Amniotic epithelial cell (primary cell): ENCODE measurements at regions not wholly inside any gene's neighbourhood (a gene's known extent, or its start where the extent isn't known, plus 50 kb on each side); places are given as distances from the start of the nearest gene placed in this dataset.
A peak's percentile ranks its signal among the peaks of the same experiment; 100 is the strongest.

ENCODE experiments used
- DNase-seq: peaks from one replicate; pipeline ENCODE4 v3.0.0-alpha.2; 2010; ENCODE audit warnings: low read depth

DNA sequence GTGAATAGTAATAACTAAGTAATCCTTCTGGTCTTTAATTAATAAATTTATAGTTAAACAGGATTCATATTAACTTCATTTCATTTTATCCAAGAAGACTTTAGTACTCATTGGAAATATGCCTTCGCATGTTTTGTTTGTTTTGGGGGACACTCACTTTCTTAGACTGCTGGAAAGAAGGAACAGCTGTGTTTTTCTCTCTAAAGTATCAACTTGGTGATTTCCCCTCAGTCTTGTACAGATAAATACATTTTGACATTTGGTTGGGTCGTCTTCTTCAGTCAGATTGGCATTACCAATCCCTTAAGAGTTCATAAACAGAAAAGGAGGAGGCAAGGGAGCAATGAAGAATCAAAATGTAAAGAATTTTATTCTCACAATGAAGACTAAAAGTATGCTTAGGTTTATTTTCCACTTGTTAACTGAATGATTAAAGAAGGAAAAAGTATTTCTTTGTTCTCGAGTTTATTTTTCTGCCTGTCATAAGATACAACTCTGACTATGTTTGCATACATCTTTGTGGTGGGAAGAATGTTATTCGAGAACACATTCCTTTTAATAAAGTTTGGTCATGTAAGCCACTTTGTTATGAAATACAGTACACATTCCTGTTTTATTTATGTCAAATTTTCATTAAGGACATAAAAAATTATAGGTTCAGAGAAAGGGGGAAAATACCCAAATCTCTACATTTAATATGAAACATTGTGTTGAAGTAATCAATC, 140.2 kb downstream of the GMNC start:
- DNase-seq, result no peak

DNA sequence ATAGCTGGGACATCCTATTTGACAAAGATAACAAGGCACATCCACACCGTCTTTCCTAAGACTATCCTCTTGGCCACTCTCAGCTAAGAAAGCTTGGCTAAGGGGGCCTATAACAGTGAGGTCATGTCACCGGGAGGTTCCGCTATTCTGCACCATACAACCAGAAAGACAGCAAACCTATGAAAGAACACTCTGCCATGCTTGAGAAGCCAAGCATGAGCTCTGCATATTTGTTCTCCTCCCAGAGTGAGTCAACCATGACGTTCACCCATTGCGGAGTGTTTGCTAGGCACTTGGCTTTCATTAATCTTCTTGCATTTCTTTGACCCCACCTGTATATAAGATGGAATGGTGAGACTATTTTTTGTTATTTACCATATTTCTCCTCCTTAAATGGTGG, 141.2 kb downstream of the GMNC start:
- DNase-seq, result no peak

DNA sequence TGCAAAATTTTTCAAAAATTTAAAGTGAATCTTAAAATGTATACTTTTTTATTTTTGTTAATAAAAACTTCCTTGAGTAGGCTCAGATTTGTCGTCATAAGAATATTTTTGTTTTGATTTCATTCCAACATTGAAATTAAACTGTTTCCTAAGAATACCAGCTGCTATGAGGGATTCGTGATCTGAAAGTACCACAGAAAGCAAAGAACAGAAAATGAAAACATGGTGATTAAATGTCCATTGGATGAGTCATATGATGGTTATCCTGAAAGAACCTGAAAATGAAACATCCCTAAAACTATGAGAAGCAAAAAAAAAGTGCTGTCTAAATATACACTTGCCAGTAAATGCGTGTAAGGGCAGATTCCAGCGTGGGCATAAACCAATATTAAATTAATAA, 143.8 kb downstream of the GMNC start:
- peak; percentile 83 for DNase-seq

DNA sequence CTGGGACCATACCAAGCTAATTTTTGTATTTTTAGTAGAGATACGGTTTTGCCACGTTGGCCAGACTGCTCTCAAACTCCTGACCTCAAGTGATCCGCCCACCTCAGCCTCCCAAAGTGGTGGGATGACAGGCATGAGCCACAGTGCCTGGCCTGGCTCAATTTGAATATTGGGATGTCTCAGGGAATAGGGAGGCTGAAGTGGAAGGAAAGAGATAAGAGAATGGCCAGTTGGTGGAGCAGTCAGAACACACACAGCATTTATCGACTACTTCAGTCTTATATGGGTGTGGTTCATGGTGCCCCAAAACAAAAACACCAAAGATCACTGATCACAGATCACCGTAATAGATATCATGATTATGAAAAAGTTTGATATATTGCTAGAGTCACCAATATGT, 144.4 kb downstream of the GMNC start:
- no peak for DNase-seq

DNA sequence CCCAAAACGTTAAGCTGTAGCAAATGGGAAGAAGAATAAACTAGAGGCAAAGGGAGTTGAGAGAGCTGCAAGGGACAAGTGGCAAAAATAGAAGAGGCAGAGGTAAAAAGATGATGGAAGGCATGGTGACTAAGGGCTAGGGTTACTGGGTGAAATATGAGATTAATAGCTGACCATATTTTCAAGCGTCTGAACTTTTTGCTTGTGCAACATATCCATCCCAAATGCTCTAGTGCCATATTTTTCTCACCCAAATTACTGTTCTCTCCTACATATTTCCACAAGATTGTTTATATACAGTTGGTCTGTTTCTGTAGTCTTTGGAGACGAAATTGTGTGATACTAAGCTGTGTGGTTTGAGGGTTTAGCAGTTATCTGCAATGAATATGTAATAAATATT, 145.5 kb downstream of the GMNC start:
- peak; percentile 84 for DNase-seq

DNA sequence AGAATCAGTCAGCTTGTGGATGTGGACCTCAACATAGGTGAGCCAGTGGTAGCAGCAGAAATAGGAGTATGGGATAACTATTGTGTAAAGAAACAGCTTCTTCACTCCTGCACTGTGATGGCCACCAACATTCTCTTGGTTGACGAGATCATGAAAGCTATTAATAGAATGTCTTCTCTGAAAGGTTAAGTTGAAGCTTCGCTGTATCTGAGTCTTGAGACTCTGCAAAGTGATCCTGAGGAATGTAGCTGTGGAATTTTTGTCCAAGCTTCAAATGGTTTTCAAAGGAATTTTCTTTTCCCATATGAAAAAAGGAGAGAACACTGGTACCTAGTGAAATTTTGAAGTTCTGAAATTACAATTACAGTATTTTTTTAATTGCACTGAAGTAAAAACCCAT, 146.3 kb downstream of the GMNC start:
- DNase-seq, result no peak

DNA sequence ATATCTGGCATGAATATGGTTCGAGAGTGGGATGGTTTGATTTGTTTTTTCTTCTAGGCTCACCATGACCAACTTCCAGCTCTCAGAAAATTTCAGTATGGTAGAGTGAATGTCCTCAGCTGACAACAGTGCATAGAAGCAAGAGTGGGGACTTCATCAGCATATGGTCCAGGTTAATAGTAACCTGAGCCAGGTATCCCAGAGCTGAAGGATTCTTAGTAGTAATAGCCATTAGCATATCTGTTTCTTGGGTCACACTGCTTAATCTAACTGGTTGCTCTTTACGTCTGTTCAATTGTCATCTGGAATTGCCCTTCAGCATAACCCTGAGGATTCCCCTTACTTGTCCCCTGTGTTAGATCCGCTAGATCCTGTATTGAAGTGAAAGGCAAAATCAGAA, 151.8 kb downstream of the GMNC start:
- no peak for DNase-seq

DNA sequence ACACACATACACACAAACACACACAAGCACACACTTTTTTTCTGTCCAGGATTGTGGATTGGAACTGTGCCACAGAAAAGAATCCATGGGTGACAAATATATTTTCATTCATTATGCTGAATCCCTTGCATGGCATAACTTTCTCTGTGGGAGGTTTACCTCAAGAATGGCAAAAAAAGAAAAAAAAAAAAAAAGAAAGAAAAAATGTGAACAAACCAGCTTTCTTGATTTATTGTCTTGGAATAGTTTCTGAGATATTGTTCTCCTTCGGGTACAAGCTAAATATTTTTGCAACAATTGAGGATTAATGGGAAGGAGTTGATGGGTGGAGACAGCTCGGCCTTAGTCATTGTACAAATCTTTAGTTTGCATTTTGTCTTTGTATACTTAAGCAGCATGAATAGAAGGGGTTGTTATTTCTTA, 153.1 kb downstream of the GMNC start:
- DNase-seq, result peak; percentile 85
